Activated CD8-positive, alpha-beta T cell treated with anti-CD3 and anti-CD28 coated beads for 36 hours (primary cell): ENCODE measurements at regions not wholly inside any gene's neighbourhood (a gene's known extent, or its start where the extent isn't known, plus 50 kb on each side); places are given as distances from the start of the nearest gene placed in this dataset.

Experiments
- ATAC-seq: fragments of 200-7000 bp; cut with Tn5 transposase; one replicate; pipeline ENCODE4 v1.10.0; 2021; ENCODE audit warnings: mild to moderate bottlenecking, moderate library complexity
- CTCF ChIA-PET: fragments of 350-600 bp; sonication (Branson Sonifier 250); formaldehyde crosslinking; loops from one replicate; lab custom pipeline; 2021; ENCODE audit warnings: antibody characterized with exemption; lab: Charles Lee
- POLR2A ChIA-PET: fragments of 350-600 bp; sonication (Branson Sonifier 250); formaldehyde crosslinking; loops from one replicate; lab custom pipeline; 2021; ENCODE audit warnings: antibody characterized with exemption; lab: Charles Lee
- DNase-seq: peaks from one replicate; pipeline ENCODE4 v3.0.0-alpha.2; 2020
- H3K27ac Mint-ChIP-seq: one replicate; pipeline ENCODE4 v1.8.0; 2021; ENCODE audit warnings: mild to moderate bottlenecking, mixed read lengths
- H3K27me3 Mint-ChIP-seq: one replicate; pipeline ENCODE4 v1.8.0; 2021; ENCODE audit warnings: mixed read lengths
- H3K36me3 Mint-ChIP-seq: one replicate; pipeline ENCODE4 v1.8.0; 2021; ENCODE audit warnings: low read depth, mixed read lengths
- H3K4me1 Mint-ChIP-seq: one replicate; pipeline ENCODE4 v1.8.0; 2021; ENCODE audit warnings: low read depth, mixed read lengths
- H3K4me3 Mint-ChIP-seq: one replicate; pipeline ENCODE4 v1.8.0; 2021; ENCODE audit warnings: mild to moderate bottlenecking, moderate library complexity, mixed read lengths
- H3K9me3 Mint-ChIP-seq: one replicate; pipeline ENCODE4 v1.8.0; 2021; ENCODE audit warnings: mixed read lengths
- CTCF ChIP-seq: fragments of 200-600 bp; IDR thresholded peaks from one replicate; pipeline ENCODE4 v1.8.0; 2022; ENCODE audit warnings: antibody characterized with exemption, mild to moderate bottlenecking
- intact Hi-C: fragments of 100-400 bp; cut with micrococcal nuclease; formaldehyde crosslinking; loops from one replicate; pipeline ENCODE4 v1.10.0; 2022

GRCh38 chr15:69828181-69828828, 269.4 kb downstream of the TLE3 start:
- Mint-ChIP-seq H3K36me3 (no peaks in the 10 kb centered on the region), H3K4me3 (no peak overlapping the region), H3K27me3 (no peaks in the 10 kb centered on the region), H3K9me3 (no peaks in the 10 kb centered on the region), H3K27ac (no peak overlapping the region), H3K4me1 (no peaks in the 10 kb centered on the region)
- ATAC-seq, result no peak
- intact Hi-C loops, result no loop called here
- CTCF ChIA-PET, result interaction anchor here (0.5 to 1.7 kb wide), 2 partner anchors 9 to 13 kb away, joined by 3 to 5 read pairs; no protein-coding TSS in a partner anchor
- DNase-seq, result no peak
- TF ChIP-seq CTCF, result no peak
- POLR2A ChIA-PET, result no interaction called here

- DNase-seq, result no peak
- no peaks in the 10 kb centered on the region for H3K9me3 Mint-ChIP-seq
- intact Hi-C loops, result no loop called here
- no peak overlapping the region for H3K27ac Mint-ChIP-seq
- CTCF ChIA-PET, result no interaction called here
- H3K4me3 Mint-ChIP-seq, result no peak overlapping the region
- TF ChIP-seq CTCF, result no peak
- no peaks in the 10 kb centered on the region for H3K36me3 Mint-ChIP-seq
- ATAC-seq, result no peak
- H3K4me1 Mint-ChIP-seq, result no peaks in the 10 kb centered on the region
- no peaks in the 10 kb centered on the region for H3K27me3 Mint-ChIP-seq
- POLR2A ChIA-PET, result no interaction called here
Observed at GRCh38 chr15:69829974-69830373, 267.7 kb downstream of the TLE3 start.

- POLR2A ChIA-PET, result interaction anchor here (0.9 kb wide), 1 partner anchor 87 kb away, joined by 4 read pairs; no protein-coding TSS in a partner anchor
- no peak overlapping the region for H3K27ac Mint-ChIP-seq
- ATAC-seq (no peak), DNase-seq (no peak)
- H3K27me3 Mint-ChIP-seq, result no peaks in the 10 kb centered on the region
- TF ChIP-seq CTCF, result no peak
- H3K4me1 Mint-ChIP-seq, result no peaks in the 10 kb centered on the region
- no peaks in the 10 kb centered on the region for H3K36me3 Mint-ChIP-seq
- H3K4me3 Mint-ChIP-seq, result no peak overlapping the region
- H3K9me3 Mint-ChIP-seq, result no peaks in the 10 kb centered on the region
- intact Hi-C loops, result no loop called here
- CTCF ChIA-PET, result no interaction called here
Observed at GRCh38 chr15:69830430-69830829, 267.3 kb downstream of the TLE3 start.

GRCh38 chr15:69830876-69831275, 266.8 kb downstream of the TLE3 start:
- ChIA-PET POLR2A (interaction anchor here (0.9 kb wide), 1 partner anchor 87 kb away, joined by 4 read pairs; no protein-coding TSS in a partner anchor), CTCF (no interaction called here)
- Mint-ChIP-seq H3K27ac (no peak overlapping the region), H3K36me3 (no peaks in the 10 kb centered on the region), H3K4me1 (no peaks in the 10 kb centered on the region), H3K9me3 (no peaks in the 10 kb centered on the region), H3K4me3 (no peak overlapping the region), H3K27me3 (no peaks in the 10 kb centered on the region)
- no peak for TF ChIP-seq CTCF
- no peak for DNase-seq
- no peak for ATAC-seq
- intact Hi-C loops, result no loop called here

GRCh38 chr15:69834267-69834666, 263.4 kb downstream of the TLE3 start:
- POLR2A ChIA-PET, result no interaction called here

More at GRCh38 chr15:69834267-69834666, 263.4 kb downstream of the TLE3 start:
- no peaks in the 10 kb centered on the region for H3K36me3 Mint-ChIP-seq
- ATAC-seq (no peak), DNase-seq (no peak)
- no peak overlapping the region for H3K4me3 Mint-ChIP-seq
- intact Hi-C loops, result no loop called here
- no peaks in the 10 kb centered on the region for H3K9me3 Mint-ChIP-seq
- no peak overlapping the region for H3K27ac Mint-ChIP-seq
- CTCF ChIA-PET, result no interaction called here
- no peaks in the 10 kb centered on the region for H3K27me3 Mint-ChIP-seq
- no peaks in the 10 kb centered on the region for H3K4me1 Mint-ChIP-seq
- TF ChIP-seq CTCF, result no peak
